22Rv1 (cell line): ENCODE measurements at regions not wholly inside any gene's neighbourhood (a gene's known extent, or its start where the extent isn't known, plus 50 kb on each side); places are given as distances from the start of the nearest gene placed in this dataset.

Source experiments
- ZFX ChIP-seq: fragments of 450-650 bp; IDR thresholded peaks from 2 replicates; pipeline ENCODE4 v1.6.1; 2017; ENCODE audit warnings: antibody characterized with exemption, borderline replicate concordance
- TF ChIP-seq, protein P1 (sequence below): fragments of 450-650 bp; IDR thresholded peaks from 2 replicates; pipeline ENCODE4 v1.5.1; 2017; ENCODE audit warnings: mild to moderate bottlenecking

DNA sequence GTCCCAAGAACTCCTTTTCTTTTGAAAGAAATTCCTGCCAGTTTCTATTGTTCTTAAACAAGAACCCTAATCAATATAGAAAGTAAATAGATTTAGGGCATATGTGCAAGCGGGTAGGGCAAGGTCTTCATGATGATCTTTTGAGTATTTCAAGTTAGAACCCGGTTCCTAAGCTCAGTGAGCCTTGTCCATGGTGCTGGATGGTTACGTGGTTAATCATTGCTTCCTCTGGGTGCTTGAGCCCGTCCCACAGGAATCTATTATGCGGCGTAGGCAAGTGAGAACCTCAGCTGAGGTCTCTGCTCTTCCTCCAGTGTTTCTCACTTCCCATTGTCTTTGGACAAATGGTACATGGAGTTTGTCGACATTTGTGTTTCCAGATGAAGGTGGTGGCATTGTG lies 580.8 kb upstream of the EEF2KMT start:
- TF ChIP-seq, protein P1, sequence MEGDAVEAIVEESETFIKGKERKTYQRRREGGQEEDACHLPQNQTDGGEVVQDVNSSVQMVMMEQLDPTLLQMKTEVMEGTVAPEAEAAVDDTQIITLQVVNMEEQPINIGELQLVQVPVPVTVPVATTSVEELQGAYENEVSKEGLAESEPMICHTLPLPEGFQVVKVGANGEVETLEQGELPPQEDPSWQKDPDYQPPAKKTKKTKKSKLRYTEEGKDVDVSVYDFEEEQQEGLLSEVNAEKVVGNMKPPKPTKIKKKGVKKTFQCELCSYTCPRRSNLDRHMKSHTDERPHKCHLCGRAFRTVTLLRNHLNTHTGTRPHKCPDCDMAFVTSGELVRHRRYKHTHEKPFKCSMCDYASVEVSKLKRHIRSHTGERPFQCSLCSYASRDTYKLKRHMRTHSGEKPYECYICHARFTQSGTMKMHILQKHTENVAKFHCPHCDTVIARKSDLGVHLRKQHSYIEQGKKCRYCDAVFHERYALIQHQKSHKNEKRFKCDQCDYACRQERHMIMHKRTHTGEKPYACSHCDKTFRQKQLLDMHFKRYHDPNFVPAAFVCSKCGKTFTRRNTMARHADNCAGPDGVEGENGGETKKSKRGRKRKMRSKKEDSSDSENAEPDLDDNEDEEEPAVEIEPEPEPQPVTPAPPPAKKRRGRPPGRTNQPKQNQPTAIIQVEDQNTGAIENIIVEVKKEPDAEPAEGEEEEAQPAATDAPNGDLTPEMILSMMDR: no peak
- no peak for TF ChIP-seq ZFX
